Jurkat, Clone E6-1 (cell line): ENCODE measurements at regions not wholly inside any gene's neighbourhood (a gene's known extent, or its start where the extent isn't known, plus 50 kb on each side); places are given as distances from the start of the nearest gene placed in this dataset.
"Not testable (repeated sequence)": the region's sequence is repeated elsewhere in the genome, so short reads cannot be mapped to it uniquely, and the experiment has no call there.

Experiments used
- DNase-seq: peaks from one replicate; pipeline ENCODE4 v3.0.0-alpha.2; 2011; ENCODE audit warnings: low read depth, low spot score
- H3K4me3 ChIP-seq: 2 replicates; pipeline ENCODE4 v1.5.1; 2011; ENCODE audit warnings: mild to moderate bottlenecking, low read length, control low read depth, moderate library complexity

DNA sequence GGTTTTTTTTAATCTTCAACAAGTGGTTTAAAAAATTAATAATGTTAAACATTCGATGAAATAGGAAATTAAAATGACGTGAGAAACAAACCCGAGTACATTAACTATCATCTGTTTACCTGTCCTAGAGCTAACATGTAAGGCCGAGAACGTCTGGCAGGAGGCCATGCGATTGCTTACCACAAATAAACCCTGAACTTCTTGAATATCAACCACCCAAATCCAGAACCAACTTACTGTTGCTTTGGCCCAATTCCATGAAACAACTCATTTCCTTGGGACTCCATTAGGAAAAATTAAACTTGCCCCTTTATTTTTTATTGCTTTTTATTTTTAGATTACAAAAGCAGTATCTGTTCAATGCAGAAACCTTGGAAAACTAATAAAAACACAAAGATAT lies 228.9 kb upstream of the IRS2 start:
- no peak for DNase-seq
- no peak overlapping the region for H3K4me3 ChIP-seq

GRCh38 chr13:110014719-110015118 lies 228.3 kb upstream of the IRS2 start:
- DNase-seq = no peak
- H3K4me3 ChIP-seq = no peak overlapping the region

- H3K4me3 ChIP-seq = no peak overlapping the region
- DNase-seq = no peak
Measured at GRCh38 chr13:110012102-110012739, 225.8 kb upstream of the IRS2 start.

GRCh38 chr13:110010404-110011138 lies 224.2 kb upstream of the IRS2 start:
- H3K4me3 ChIP-seq = no peak overlapping the region
- no peak for DNase-seq

- no peak overlapping the region for H3K4me3 ChIP-seq
- DNase-seq = no peak
Measured at GRCh38 chr13:110008816-110009215, 222.4 kb upstream of the IRS2 start.

GRCh38 chr13:110006304-110006703 lies 219.9 kb upstream of the IRS2 start:
- no peak overlapping the region for H3K4me3 ChIP-seq
- no peak for DNase-seq

DNA sequence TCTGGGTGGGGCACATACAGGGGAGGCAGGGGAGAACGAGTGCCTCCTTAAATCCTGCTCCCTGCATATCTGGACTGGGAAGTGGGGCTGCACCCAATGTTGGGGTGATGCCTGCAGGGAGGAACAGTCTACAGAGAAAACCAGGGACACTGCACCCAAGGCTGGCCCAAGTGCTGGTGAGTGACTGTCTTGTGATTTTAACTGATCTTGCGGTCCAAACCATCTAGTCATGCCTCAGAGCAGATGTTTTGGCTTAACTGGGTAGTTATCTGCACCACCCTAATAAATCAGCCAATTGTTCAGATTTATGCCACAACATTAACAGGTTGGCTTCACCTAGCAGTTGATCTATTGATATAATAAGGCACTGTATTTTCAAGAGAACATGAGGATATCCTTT lies 219.2 kb upstream of the IRS2 start:
- H3K4me3 ChIP-seq = no peak overlapping the region
- no peak for DNase-seq

DNA sequence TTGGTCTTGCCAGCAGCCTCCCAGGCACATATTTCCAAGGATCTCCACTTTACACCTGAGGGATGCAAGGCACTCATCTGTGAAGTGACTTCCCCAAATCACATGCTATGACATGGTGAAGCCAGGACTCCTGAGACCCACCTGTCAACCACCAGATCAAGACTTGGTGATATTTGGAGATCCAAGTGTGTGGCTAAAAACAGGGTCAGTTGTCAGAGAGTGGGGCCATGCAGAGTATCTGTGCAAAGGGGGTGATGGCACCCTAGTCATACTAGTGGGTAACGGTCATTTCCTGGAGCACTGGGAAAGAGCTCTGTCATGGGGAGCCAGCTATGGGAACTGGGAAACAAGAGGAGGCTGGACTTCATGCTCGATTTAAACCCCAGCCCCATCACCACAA lies 218.4 kb upstream of the IRS2 start:
- no peak overlapping the region for H3K4me3 ChIP-seq
- no peak for DNase-seq

DNA sequence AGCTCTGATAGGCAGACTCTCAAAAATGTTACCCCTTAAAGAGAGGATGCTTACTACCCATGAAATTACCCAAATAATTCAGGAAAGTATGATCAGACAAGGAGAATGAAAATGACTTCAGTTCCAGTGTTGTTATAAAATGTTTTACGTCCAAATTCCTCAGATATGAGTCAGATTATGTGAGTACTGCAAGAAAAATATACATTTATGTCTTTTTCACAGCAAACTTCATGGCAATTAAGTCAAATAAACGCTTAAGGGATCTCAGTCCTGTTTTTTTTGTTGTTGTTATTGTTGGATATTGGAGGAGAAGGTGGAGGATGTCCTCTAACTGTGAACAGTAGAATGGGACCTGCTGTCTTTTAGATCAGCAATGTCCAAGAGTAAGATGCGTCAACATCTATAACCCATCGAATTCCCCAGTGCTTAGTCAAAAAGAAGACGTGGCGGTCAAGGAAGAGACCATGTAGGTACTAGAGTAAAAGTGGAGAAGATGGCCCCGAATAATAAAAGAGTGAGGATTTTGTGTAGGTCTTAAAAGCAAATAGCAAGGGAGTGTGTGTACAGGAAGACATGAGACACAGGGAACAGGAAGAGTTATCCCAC lies 215.4 kb upstream of the IRS2 start:
- no peak for DNase-seq
- no peak overlapping the region for H3K4me3 ChIP-seq

- no peak overlapping the region for H3K4me3 ChIP-seq
- DNase-seq = no peak
Measured at GRCh38 chr13:110000534-110001345, 214.4 kb upstream of the IRS2 start.

- DNase-seq = no peak
- no peak overlapping the region for H3K4me3 ChIP-seq
Measured at GRCh38 chr13:109999659-110000533, 213.5 kb upstream of the IRS2 start.

DNA sequence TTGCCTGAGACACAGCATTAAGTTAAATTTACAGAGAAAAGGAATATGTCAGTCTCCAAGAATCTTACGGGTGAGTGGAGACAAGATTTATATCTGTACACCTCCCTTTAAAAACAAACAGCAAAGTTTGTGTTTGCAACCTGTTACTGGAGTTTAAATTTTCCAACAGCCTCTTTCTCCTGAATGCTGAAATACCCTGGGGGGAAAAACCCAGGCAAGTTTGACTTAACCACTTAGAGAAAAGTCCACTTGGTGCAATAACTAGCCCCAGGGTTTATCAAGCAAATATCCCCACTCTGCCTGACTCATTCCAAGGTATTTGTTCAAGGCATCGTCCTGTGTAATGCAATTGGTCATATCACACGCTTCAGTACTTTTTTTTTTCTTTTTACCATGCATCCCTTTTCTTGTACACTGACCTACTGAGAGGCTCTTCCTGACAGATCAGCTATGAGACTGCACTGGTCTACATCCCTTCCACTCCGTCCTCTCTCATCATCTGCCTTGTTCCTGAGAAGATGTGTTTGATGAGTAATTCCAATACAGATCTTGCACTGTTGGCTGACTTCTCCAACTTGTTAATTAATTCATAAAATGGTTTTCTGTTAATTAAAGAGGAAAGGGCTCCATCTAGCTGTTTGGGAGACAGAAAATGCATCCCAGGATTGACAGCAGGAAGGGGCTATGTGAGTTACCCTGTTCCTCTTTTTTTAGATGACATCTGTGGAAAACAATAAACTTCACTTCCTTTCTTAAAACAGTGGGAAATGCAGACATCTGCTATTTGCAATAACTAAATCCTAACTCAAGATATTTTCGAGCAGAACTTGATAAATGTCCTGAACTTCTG lies 212.5 kb upstream of the IRS2 start:
- no peak overlapping the region for H3K4me3 ChIP-seq
- DNase-seq = no peak

DNA sequence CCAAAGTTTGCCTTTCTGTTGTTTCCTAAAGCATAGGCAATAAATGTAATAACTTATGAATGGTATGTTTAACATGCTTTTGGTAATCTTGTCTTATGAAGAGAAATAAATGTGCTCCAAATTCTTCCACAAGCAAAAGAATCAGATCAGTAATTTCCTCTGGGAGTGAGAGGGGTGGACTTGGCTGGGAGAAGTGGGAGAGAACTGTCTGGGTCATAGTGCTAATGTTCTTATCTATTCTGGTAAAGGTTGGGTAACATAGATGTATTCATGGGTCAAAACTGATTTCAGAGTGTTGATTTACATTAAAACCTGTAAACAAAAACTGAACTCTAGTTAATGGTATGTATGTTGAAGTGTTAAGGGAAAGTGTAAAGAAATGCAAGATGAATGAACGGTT lies 211.7 kb upstream of the IRS2 start:
- no peak overlapping the region for H3K4me3 ChIP-seq
- DNase-seq = no peak

DNA sequence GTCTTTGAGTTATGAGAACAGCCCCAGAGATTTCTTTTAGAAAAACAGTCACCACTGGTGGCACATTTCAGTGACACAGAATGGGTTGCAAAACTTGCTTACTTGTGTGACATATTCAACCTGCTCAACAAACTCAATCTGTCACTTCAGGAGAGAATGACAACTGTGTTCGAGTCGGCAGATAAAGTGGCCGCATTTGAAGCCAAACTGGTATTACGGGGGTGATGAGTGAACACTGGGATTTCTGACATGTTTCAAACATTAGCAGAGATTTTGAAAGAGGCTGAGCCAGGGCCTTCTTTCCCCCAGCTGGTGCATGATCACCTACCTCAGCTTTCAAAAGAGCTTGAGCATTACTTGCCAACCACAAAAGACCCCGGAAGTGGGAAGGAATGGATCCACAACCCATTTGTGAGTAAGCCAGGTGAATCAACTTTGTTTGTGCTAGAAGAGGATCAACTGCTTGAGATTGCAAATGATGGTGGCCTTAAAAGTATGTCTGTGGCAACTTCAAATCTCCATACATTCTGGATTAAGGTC lies 210.7 kb upstream of the IRS2 start:
- H3K4me3 ChIP-seq = not testable (repeated sequence)
- peak; percentile 11 for DNase-seq

DNA sequence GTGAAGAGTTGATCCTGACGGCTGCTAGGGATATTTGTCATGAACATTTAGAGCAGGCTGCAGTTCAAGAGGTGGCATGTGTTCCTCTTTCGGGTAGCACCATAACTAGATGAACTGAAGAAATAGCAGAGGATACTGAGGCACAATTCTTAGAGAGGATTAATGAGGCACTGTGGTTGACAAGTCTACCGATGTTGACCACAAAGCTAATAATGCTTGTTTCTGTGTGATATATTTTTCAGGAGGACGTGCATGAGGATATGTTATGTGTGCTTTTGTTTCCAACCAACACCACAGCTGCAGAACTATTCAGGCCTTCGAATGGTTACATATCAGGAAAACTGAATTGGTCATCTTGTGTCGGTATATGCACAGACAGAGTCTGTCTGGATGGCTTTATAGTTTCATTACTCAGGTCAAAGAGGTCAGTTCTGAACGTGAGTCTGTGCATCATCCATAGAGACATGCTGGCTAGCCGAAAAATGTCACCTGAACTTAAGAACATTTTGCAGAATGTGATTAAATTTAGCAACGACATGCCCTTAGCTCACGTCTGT lies 210.1 kb upstream of the IRS2 start:
- no peak for DNase-seq

GRCh38 chr13:109995578-109995977 lies 209.2 kb upstream of the IRS2 start:
- DNase-seq = no peak
- no peak overlapping the region for H3K4me3 ChIP-seq

More for the DNA sequence above, 210.1 kb upstream of the IRS2 start:
- no peak overlapping the region for H3K4me3 ChIP-seq

DNA sequence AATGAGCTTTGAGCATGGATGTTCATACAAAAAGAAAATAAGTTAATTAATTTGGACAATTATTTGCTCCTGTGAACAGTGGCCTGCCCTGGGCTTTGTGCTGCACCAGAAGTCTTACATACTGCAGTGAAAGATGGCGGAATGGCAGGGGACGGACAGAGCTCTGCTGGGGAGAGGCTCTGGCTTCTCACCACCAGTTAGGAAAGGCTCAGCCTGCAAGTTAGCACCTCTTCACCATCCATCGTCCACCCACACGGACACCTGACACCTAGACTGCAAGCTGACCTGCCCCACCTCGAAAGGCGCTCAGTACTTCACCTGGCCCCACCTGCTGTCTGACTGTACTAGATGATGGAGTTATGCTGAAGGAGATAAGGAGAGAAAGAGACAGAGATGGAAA lies 203.9 kb upstream of the IRS2 start:
- no peak overlapping the region for H3K4me3 ChIP-seq
- no peak for DNase-seq

DNA sequence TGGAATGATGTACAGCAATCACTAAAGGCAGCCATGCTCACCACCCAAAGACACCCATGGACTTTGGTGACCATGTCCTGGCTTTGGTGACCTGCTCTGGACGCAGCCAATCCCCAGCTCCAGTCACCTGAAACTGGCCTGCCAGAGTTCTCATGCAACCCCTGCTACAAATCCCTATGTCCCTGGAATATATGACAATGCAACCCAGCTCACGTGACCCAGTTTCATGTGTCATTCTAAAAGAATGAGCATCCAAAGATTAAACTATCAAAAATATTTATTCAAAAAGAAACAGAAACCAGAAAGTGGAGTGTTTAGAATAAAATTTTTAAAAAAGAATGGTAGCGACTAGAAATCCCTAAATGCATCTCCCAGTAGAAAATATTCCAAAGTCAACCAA lies 203.3 kb upstream of the IRS2 start:
- H3K4me3 ChIP-seq = no peak overlapping the region
- no peak for DNase-seq
